HFF-Myc (cell line): ENCODE measurements at regions not wholly inside any gene's neighbourhood (a gene's known extent, or its start where the extent isn't known, plus 50 kb on each side); places are given as distances from the start of the nearest gene placed in this dataset.
"Not testable (repeated sequence)": the region's sequence is repeated elsewhere in the genome, so short reads cannot be mapped to it uniquely, and the experiment has no call there.

Experiments
- DNase-seq: peaks from one replicate; pipeline ENCODE4 v3.0.0-alpha.2; 2011; ENCODE audit warnings: low read depth; ENCODE audit errors: extremely low read depth
- H3K4me3 ChIP-seq: replicated peaks from 2 replicates; pipeline ENCODE4 v1.5.1; 2011; ENCODE audit warnings: low read depth, mild to moderate bottlenecking, control low read depth, low read length
- TF ChIP-seq, protein P1 (sequence below): IDR thresholded peaks from 2 replicates; pipeline ENCODE4 v1.5.1; 2012; ENCODE audit warnings: mild to moderate bottlenecking, low read depth, low read length, control low read depth; ENCODE audit errors: missing control alignments

DNA sequence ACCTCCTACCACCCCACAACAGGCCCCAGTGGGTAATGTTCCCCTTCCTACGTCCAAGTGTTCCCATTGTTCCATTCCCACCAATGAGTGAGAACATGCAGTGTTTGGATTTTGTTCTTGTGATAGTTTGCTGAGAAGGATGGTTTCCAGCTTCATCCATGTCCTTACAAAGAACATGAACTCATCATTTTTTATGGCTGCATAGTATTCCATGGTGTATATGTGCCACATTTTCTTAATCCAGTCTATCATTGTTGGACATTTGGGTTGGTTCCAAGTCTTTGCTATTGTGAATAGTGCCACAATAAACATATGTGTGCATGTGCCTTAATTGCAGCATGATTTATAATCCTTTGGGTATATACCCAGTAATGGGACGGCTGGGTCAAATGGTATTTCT lies 81.6 kb downstream of the P2RY10 start:
- not testable (repeated sequence) for DNase-seq, H3K4me3 ChIP-seq

DNA sequence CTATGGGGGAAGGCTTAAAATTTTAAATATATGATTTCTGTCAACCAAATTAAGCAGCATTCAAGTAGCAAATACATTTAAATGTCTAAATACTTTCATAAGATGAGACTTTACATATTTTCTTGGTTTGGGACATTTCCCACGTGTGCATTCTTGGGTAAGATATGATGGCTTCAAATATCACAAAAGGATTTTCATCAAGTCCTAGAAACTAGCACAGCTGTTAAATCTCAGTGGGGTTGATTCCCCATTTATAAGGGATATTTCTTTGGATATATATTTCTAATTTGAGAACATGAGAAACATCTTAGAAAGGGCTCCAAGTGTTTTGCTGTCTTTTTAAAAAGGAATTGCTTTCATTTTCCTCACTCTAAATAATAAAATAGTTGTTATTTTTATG lies 90.2 kb downstream of the P2RY10 start:
- H3K4me3 ChIP-seq = no peak overlapping the region
- no peak for DNase-seq
- TF ChIP-seq, protein P1, sequence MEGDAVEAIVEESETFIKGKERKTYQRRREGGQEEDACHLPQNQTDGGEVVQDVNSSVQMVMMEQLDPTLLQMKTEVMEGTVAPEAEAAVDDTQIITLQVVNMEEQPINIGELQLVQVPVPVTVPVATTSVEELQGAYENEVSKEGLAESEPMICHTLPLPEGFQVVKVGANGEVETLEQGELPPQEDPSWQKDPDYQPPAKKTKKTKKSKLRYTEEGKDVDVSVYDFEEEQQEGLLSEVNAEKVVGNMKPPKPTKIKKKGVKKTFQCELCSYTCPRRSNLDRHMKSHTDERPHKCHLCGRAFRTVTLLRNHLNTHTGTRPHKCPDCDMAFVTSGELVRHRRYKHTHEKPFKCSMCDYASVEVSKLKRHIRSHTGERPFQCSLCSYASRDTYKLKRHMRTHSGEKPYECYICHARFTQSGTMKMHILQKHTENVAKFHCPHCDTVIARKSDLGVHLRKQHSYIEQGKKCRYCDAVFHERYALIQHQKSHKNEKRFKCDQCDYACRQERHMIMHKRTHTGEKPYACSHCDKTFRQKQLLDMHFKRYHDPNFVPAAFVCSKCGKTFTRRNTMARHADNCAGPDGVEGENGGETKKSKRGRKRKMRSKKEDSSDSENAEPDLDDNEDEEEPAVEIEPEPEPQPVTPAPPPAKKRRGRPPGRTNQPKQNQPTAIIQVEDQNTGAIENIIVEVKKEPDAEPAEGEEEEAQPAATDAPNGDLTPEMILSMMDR = no peak

DNA sequence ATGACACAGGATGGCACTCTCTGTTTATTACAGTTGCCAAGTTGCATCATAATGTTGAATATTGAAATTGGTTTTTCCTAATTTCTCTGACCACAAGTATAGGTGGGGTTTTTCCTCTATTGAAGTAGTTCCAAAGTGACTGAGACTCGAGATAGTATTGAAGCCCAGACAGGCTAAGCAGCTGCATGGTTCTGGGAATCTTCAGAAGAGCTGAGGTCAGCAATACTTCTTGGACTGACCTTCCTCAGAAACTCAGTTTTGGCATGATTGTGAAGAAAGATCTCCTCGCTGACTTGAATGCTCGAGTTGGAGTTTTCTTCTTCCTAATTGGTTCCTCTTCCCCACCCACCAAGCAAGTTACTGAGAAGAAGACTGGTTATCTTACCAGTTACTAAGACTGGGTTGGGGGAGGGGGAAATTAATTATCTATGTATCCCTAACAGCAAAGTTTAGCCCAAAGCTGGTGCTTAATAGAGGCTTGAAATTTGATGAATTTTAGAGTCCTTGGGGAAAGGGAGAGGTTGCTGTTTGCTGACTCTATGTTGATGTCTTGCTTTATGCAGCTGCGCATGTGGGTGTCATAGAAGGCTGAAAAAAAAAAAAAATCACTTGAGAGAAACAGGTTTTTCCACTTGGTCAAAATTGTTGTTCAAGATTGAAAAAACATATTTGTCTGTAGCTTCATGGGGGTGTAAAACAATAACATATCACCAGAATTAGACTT lies 91.1 kb downstream of the P2RY10 start:
- TF ChIP-seq, protein P1 = no peak
- no peak for DNase-seq
- no peak overlapping the region for H3K4me3 ChIP-seq

DNA sequence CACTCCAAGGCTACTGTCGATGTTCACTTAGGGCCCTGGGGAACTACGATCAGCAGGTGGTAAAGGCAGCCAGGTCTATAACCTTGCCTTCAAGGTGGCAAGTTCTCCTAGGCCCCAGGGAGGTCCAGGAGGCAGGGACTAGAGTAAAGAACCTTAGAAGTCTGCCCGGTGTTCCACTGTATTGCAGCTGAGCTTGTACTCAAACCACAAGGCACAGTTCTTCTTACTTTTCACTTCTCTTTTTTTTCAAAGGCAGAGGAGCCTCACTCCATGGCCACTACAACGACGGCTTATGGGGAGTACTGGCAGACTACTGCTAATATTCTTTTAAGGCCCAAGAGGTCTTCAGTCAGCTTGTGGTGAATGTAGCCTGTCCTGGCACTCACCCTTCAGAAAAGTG lies 78.8 kb upstream of the GPR174 start:
- H3K4me3 ChIP-seq = no peak overlapping the region
- DNase-seq = no peak
- TF ChIP-seq, protein P1 = no peak

DNA sequence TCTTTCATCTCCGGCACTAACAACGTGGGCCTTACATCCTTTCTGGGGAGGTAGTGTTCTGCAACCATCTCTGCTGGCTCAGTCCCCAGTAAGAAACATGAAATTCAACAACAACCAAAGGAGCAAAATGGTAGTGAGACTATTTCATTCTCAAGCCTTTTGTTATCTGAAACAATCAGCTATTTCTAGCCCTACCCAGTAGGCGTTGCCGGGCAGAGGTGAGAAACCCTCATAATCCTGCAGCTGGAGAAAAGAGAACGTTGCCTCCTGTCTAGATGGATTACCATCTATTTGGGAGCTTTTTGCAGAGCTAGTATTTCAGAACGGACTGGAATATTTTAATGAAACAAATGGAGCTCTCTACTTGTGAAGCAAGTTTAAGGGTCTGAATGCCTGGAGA lies 66.4 kb upstream of the GPR174 start:
- TF ChIP-seq, protein P1 = no peak
- no peak for DNase-seq
- no peak overlapping the region for H3K4me3 ChIP-seq

DNA sequence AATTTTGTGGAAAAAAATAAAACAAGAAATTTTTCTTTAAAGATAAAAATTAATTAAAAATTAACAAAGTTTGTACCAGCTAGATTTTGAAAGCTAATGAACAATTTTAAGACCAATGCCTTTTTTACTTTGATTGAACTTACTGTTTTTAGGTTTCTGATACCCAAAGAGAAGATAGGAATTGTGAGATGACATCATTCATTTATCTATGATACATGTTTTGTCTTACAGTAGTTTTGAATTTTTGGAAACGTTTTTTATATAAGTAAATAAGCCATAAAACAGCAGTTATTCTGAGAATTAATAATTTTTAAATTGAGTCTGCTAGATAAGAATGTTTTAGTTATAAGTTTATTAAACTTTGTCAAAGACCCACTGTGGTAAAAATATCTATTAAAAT lies 65.0 kb upstream of the GPR174 start:
- no peak overlapping the region for H3K4me3 ChIP-seq
- TF ChIP-seq, protein P1 = no peak
- DNase-seq = no peak

DNA sequence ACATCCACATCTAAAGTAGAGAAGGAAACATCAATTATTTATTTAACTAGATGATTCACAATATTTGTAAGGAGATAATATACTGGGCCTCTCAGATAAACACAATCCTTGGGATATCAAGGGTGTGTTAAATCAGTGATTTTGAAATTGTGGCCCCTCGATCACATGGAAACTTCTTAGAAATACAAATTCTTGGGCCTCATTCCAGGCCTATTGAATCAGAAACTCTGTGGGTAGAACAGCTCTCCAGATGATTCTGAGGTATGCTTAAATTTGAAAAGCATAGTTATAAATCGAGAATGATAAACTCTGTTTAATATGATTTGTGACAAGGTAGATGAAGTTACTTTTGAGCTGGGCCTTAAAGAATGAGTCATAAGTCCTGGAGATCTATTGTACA lies 64.3 kb upstream of the GPR174 start:
- no peak overlapping the region for H3K4me3 ChIP-seq
- no peak for DNase-seq
- TF ChIP-seq, protein P1 = no peak
